HCT116 (cell line): ENCODE measurements at regions not wholly inside any gene's neighbourhood (a gene's known extent, or its start where the extent isn't known, plus 50 kb on each side); places are given as distances from the start of the nearest gene placed in this dataset.

ENCODE experiments used
- ATAC-seq: fragments of 200-7000 bp; cut with Tn5 transposase; 2 replicates; pipeline ENCODE4 v1.9.1; 2020; ENCODE audit warnings: mild to moderate bottlenecking, moderate library complexity
- BruUV-seq: library from RNA; stranded (reverse); fragments of 400-500 nt; replicated peaks from 2 replicates; lab custom pipeline; 2021; lab: Mats Ljungman, UMichigan
- CTCF ChIA-PET: fragments of 300-600 bp; sonication (Branson Sonifier 250); formaldehyde crosslinking; loops from one replicate; lab custom pipeline; 2021; ENCODE audit warnings: antibody characterized with exemption; lab: Charles Lee
- POLR2A ChIA-PET: fragments of 300-600, 350-600 bp; sonication (Branson Sonifier 250); formaldehyde crosslinking; loops from one replicate; lab custom pipeline; 2021; ENCODE audit warnings: antibody characterized with exemption; lab: Charles Lee
- RAD21 ChIA-PET, 2 experiments: fragments of 300-600 bp; sonication (Branson Sonifier 250); formaldehyde crosslinking; loops; one replicate each; lab custom pipeline; 2023; ENCODE audit warnings: low total read pairs in 2 of 2; ENCODE audit not compliant: uncharacterized antibody in 2 of 2, unreplicated experiment in 2 of 2, low non-redundant PET in 1 of 2; lab: Charles Lee
- DNase-seq: peaks from one replicate; pipeline ENCODE4 v3.0.0-alpha.2; 2010; ENCODE audit warnings: low read depth, low spot score
- H2AFZ ChIP-seq: fragments of 200-600 bp; shearing (Covaris generic), sonication (generic); 2 replicates; pipeline ENCODE4 v1.6.1; 2017; ENCODE audit warnings: low read depth, mixed run types, mixed read lengths, antibody characterized with exemption, low read length; ENCODE audit not compliant: poor library complexity, severe bottlenecking
- H3K27ac ChIP-seq: 2 replicates; pipeline ENCODE4 v1.5.1; 2012; ENCODE audit warnings: low read depth, low read length
- H3K27me3 ChIP-seq: fragments of 200-600 bp; sonication (generic); 2 replicates; pipeline ENCODE4 v1.6.1; 2016; ENCODE audit warnings: mixed run types, low read length, mixed read lengths; ENCODE audit not compliant: insufficient read depth
- H3K36me3 ChIP-seq, 2 experiments: fragments of 200-500 bp in 1 of 2; fragments of 200-600 bp in 1 of 2; sonication (Bioruptor generic) in 1 of 2; sonication (generic) in 1 of 2; 2 replicates each; pipeline versions ENCODE4 v1.5.1 to v1.6.1; 2014 to 2016; ENCODE audit warnings: low read length in 2 of 2, inconsistent platforms in 1 of 2, mixed read lengths in 1 of 2, mixed run types in 1 of 2; ENCODE audit not compliant: insufficient read depth in 2 of 2, control insufficient read depth in 1 of 2
- H3K4me1 ChIP-seq, 2 experiments: fragments of 200-600 bp in 1 of 2; sonication (generic) in 1 of 2; 2 replicates each; pipeline versions ENCODE4 v1.5.1 to v1.6.1; 2012 to 2017; ENCODE audit warnings: low read length in 2 of 2, inconsistent platforms in 1 of 2, mild to moderate bottlenecking in 1 of 2, mixed read lengths in 1 of 2, mixed run types in 1 of 2, moderate library complexity in 1 of 2; ENCODE audit not compliant: insufficient read depth in 2 of 2, control insufficient read depth in 1 of 2
- H3K4me2 ChIP-seq: fragments of 200-600 bp; sonication (generic); 2 replicates; pipeline ENCODE4 v1.6.1; 2017; ENCODE audit warnings: mixed run types, low read length, mixed read lengths
- H3K4me3 ChIP-seq, 2 experiments: fragments of 200-600 bp in 1 of 2; sonication (generic) in 1 of 2; replicated peaks in 1 of 2; 2 replicates each; pipeline ENCODE4 v1.5.1; 2011 to 2016; ENCODE audit warnings: low read length in 2 of 2, control low read depth in 1 of 2, low read depth in 1 of 2, mild to moderate bottlenecking in 1 of 2, mixed read lengths in 1 of 2, mixed run types in 1 of 2
- H3K79me2 ChIP-seq: fragments of 200-600 bp; sonication (generic); 2 replicates; pipeline ENCODE4 v1.6.1; 2017; ENCODE audit warnings: mild to moderate bottlenecking, mixed run types, low read length, moderate library complexity, mixed read lengths; ENCODE audit not compliant: insufficient read depth
- H3K9ac ChIP-seq: fragments of 200-600 bp; sonication (generic); 2 replicates; pipeline ENCODE4 v1.6.1; 2016; ENCODE audit warnings: low read length, mixed read lengths
- H3K9me2 ChIP-seq: fragments of 200-600 bp; sonication (generic), shearing (Covaris generic); 2 replicates; pipeline ENCODE4 v1.6.1; 2017; ENCODE audit warnings: mixed run types, mild to moderate bottlenecking, moderate library complexity; ENCODE audit not compliant: insufficient read depth
- H3K9me3 ChIP-seq, 2 experiments: fragments of 200-500 bp in 1 of 2; fragments of 200-600 bp in 1 of 2; sonication (Bioruptor generic) in 1 of 2; sonication (generic) in 1 of 2; 2 replicates each; pipeline ENCODE4 v1.6.1; 2014 to 2017; ENCODE audit warnings: low read length in 2 of 2, mixed read lengths in 2 of 2, inconsistent platforms in 1 of 2, low read depth in 1 of 2, mild to moderate bottlenecking in 1 of 2, mixed run types in 1 of 2, moderate library complexity in 1 of 2; ENCODE audit not compliant: control insufficient read depth in 1 of 2, insufficient read depth in 1 of 2
- H4K20me1 ChIP-seq: fragments of 200-600 bp; sonication (generic), shearing (Covaris generic); 2 replicates; pipeline ENCODE4 v1.6.1; 2017; ENCODE audit warnings: mixed run types, mild to moderate bottlenecking, moderate library complexity; ENCODE audit not compliant: insufficient read depth
- CTCF ChIP-seq, 3 experiments: fragments of 200-600 bp in 1 of 3; sonication (generic) in 1 of 3; IDR thresholded peaks in 2 of 3; conservative IDR thresholded peaks in 1 of 3; 2 replicates each; pipeline ENCODE4 v1.5.1; 2012 to 2017; ENCODE audit warnings: low read depth in 2 of 3, low read length in 2 of 3, antibody characterized with exemption in 1 of 3, borderline replicate concordance in 1 of 3, control low read depth in 1 of 3, mild to moderate bottlenecking in 1 of 3, mixed read lengths in 1 of 3, mixed run types in 1 of 3, moderate library complexity in 1 of 3; ENCODE audit not compliant: insufficient read depth in 1 of 3
- EGR1 ChIP-seq: IDR thresholded peaks from 2 replicates; pipeline ENCODE4 v1.6.1; 2012; ENCODE audit warnings: low read depth
- ELF1 ChIP-seq: IDR thresholded peaks from 2 replicates; pipeline ENCODE4 v1.6.1; 2012; ENCODE audit warnings: low read depth, borderline replicate concordance
- FOSL1 ChIP-seq: IDR thresholded peaks from 2 replicates; pipeline ENCODE4 v1.6.1; 2012; ENCODE audit warnings: low read depth
- JUND ChIP-seq: IDR thresholded peaks from 2 replicates; pipeline ENCODE4 v1.6.1; 2012
- POLR2A ChIP-seq: IDR thresholded peaks from 2 replicates; pipeline ENCODE4 v1.7.0; 2011; ENCODE audit warnings: borderline replicate concordance; ENCODE audit not compliant: insufficient read depth, insufficient read length; ENCODE audit errors: extremely low read depth
- SIN3A ChIP-seq: IDR thresholded peaks from 2 replicates; pipeline ENCODE4 v1.6.1; 2012; ENCODE audit warnings: low read depth
- SP1 ChIP-seq: IDR thresholded peaks from 2 replicates; pipeline ENCODE4 v1.6.1; 2012; ENCODE audit warnings: low read depth
- TCF7L2 ChIP-seq: IDR thresholded peaks from 2 replicates; pipeline ENCODE4 v1.7.0; 2011; ENCODE audit warnings: borderline replicate concordance, inconsistent platforms; ENCODE audit not compliant: insufficient read depth, insufficient read length; ENCODE audit errors: extremely low read depth
- ZNF274 ChIP-seq: fragments of 200-500 bp; sonication (Bioruptor generic); IDR thresholded peaks from 2 replicates; pipeline ENCODE4 v1.6.1; 2014; ENCODE audit warnings: mild to moderate bottlenecking, low read depth, low read length, inconsistent platforms
- intact Hi-C: fragments of 100-400 bp; cut with micrococcal nuclease; formaldehyde crosslinking; loops from 2 replicates; pipeline ENCODE4 v1.10.0; 2022
- TF ChIP-seq, protein P1 (sequence below): IDR thresholded peaks from 2 replicates; pipeline ENCODE4 v1.6.1; 2012
- TF ChIP-seq, protein P2 (sequence below): IDR thresholded peaks from 2 replicates; pipeline ENCODE4 v1.6.1; 2012; ENCODE audit warnings: low read depth

GRCh38 chr13:79191501-79191900 is 214.6 kb downstream of the RBM26 start:
- no peaks in the 10 kb centered on the region for H3K4me1 ChIP-seq
- no peaks in the 10 kb centered on the region for H3K9me3 ChIP-seq
- no peaks in the 10 kb centered on the region for H3K9me2 ChIP-seq
- H3K4me3 ChIP-seq, result no peak overlapping the region
- intact Hi-C loops, result no loop called here
- H2AFZ ChIP-seq, result no peak overlapping the region
- TF ChIP-seq, protein P1, sequence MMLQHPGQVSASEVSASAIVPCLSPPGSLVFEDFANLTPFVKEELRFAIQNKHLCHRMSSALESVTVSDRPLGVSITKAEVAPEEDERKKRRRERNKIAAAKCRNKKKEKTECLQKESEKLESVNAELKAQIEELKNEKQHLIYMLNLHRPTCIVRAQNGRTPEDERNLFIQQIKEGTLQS, result no peak
- TF ChIP-seq SP1 (no peak), TCF7L2 (no peak), FOSL1 (no peak), ELF1 (no peak), ZNF274 (no peak), EGR1 (no peak), SIN3A (no peak), POLR2A (no peak), JUND (no peak), CTCF (IDR thresholded peaks at IDR 0.05 in 2 of 3, conservative IDR thresholded peaks at IDR 0.05 in 1 of 3; ENCODE audit: borderline replicate concordance in 1 of 3, insufficient read depth in 1 of 3, low read depth in 2 of 3, low read length in 2 of 3) (no peak)
- TF ChIP-seq, protein P2, sequence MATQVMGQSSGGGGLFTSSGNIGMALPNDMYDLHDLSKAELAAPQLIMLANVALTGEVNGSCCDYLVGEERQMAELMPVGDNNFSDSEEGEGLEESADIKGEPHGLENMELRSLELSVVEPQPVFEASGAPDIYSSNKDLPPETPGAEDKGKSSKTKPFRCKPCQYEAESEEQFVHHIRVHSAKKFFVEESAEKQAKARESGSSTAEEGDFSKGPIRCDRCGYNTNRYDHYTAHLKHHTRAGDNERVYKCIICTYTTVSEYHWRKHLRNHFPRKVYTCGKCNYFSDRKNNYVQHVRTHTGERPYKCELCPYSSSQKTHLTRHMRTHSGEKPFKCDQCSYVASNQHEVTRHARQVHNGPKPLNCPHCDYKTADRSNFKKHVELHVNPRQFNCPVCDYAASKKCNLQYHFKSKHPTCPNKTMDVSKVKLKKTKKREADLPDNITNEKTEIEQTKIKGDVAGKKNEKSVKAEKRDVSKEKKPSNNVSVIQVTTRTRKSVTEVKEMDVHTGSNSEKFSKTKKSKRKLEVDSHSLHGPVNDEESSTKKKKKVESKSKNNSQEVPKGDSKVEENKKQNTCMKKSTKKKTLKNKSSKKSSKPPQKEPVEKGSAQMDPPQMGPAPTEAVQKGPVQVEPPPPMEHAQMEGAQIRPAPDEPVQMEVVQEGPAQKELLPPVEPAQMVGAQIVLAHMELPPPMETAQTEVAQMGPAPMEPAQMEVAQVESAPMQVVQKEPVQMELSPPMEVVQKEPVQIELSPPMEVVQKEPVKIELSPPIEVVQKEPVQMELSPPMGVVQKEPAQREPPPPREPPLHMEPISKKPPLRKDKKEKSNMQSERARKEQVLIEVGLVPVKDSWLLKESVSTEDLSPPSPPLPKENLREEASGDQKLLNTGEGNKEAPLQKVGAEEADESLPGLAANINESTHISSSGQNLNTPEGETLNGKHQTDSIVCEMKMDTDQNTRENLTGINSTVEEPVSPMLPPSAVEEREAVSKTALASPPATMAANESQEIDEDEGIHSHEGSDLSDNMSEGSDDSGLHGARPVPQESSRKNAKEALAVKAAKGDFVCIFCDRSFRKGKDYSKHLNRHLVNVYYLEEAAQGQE, result no peak
- H3K27me3 ChIP-seq, result peaks cover 31% of the 10 kb centered on the region
- H3K9ac ChIP-seq, result no peak overlapping the region
- ATAC-seq (no peak), DNase-seq (no peak)
- ChIA-PET POLR2A (no interaction called here), CTCF (no interaction called here), RAD21 (no interaction called here)
- H3K36me3 ChIP-seq, result no peaks in the 10 kb centered on the region
- no TSS peak for BruUV-seq
- no peak overlapping the region for H3K4me2 ChIP-seq
- H3K79me2 ChIP-seq, result no peaks in the 10 kb centered on the region
- H3K27ac ChIP-seq, result no peak overlapping the region
- H4K20me1 ChIP-seq, result no peaks in the 10 kb centered on the region
